Smooth muscle cell (in vitro differentiated cells): ENCODE measurements at regions not wholly inside any gene's neighbourhood (a gene's known extent, or its start where the extent isn't known, plus 50 kb on each side); places are given as distances from the start of the nearest gene placed in this dataset.

Experiments
- DNase-seq: peaks from one replicate; lab custom pipeline; 2025; ENCODE audit not compliant: unreplicated experiment; lab: John Stamatoyannopoulos, UW
- H2AFZ ChIP-seq: fragments of 200-600 bp; sonication (generic); 2 replicates; pipeline ENCODE4 v1.6.0; 2016; ENCODE audit warnings: antibody characterized with exemption, low read depth, mild to moderate bottlenecking
- H3F3A ChIP-seq: fragments of 200-600 bp; sonication (generic); 2 replicates; pipeline ENCODE4 v1.6.0; 2017; ENCODE audit warnings: antibody characterized with exemption, low read depth
- H3K27ac ChIP-seq: fragments of 200-600 bp; sonication (generic); 2 replicates; pipeline ENCODE4 v1.5.1; 2016; ENCODE audit warnings: low read depth, mild to moderate bottlenecking
- H3K27me3 ChIP-seq: fragments of 200-600 bp; sonication (generic); 2 replicates; pipeline ENCODE4 v1.6.1; 2016; ENCODE audit warnings: low read depth, mild to moderate bottlenecking
- H3K36me3 ChIP-seq: fragments of 200-600 bp; sonication (generic); 2 replicates; pipeline ENCODE4 v1.5.1; 2016; ENCODE audit warnings: low read depth
- H3K4me1 ChIP-seq: fragments of 200-600 bp; sonication (generic); 2 replicates; pipeline ENCODE4 v1.5.1; 2016; ENCODE audit warnings: low read depth
- H3K4me2 ChIP-seq: fragments of 200-600 bp; sonication (generic); 2 replicates; pipeline ENCODE4 v1.6.0; 2016; ENCODE audit warnings: mild to moderate bottlenecking
- H3K4me3 ChIP-seq: fragments of 200-600 bp; sonication (generic); 2 replicates; pipeline ENCODE4 v1.5.1; 2016; ENCODE audit warnings: mild to moderate bottlenecking
- H3K79me2 ChIP-seq: fragments of 200-600 bp; sonication (generic); 2 replicates; pipeline ENCODE4 v1.6.0; 2016; ENCODE audit warnings: low read depth, mild to moderate bottlenecking
- H3K9ac ChIP-seq: fragments of 200-600 bp; sonication (generic); 2 replicates; pipeline ENCODE4 v1.6.0; 2016; ENCODE audit warnings: low read depth
- H3K9me3 ChIP-seq: fragments of 200-600 bp; sonication (generic); replicated peaks from 2 replicates; pipeline ENCODE4 v1.5.1; 2016; ENCODE audit warnings: low read depth
- H4K20me1 ChIP-seq: fragments of 200-600 bp; sonication (generic); 2 replicates; pipeline ENCODE4 v1.6.0; 2016; ENCODE audit warnings: low read depth
- WGBS: methylation state at CpG from one replicate; pipeline ENCODE4 v1.1.7; 2016; ENCODE audit warnings: low lambda C conversion rate; 5-methylcytosine and 5-hydroxymethylcytosine counted together
- TF ChIP-seq, protein P1 (sequence below): fragments of 200-600 bp; sonication (generic); IDR thresholded peaks from 2 replicates; pipeline ENCODE4 v1.5.1; 2017; ENCODE audit warnings: borderline replicate concordance, mild to moderate bottlenecking, antibody characterized with exemption; ENCODE audit not compliant: insufficient read depth, poor library complexity, severe bottlenecking

- Histone ChIP-seq H3K79me2 (no peaks in the 10 kb centered on the region), H3K36me3 (no peaks in the 10 kb centered on the region), H2AFZ (no peak overlapping the region), H3K9ac (no peak overlapping the region), H3K4me2 (no peak overlapping the region), H3K4me1 (no peaks in the 10 kb centered on the region), H3K27ac (no peak overlapping the region), H3K27me3 (no peaks in the 10 kb centered on the region), H4K20me1 (no peaks in the 10 kb centered on the region), H3F3A (no peaks in the 10 kb centered on the region), H3K9me3 (no peaks in the 10 kb centered on the region), H3K4me3 (no peak overlapping the region)
- WGBS = 37% methylated on average over 2 of the region's 2 CpGs
- no peak for DNase-seq
- TF ChIP-seq, protein P1, sequence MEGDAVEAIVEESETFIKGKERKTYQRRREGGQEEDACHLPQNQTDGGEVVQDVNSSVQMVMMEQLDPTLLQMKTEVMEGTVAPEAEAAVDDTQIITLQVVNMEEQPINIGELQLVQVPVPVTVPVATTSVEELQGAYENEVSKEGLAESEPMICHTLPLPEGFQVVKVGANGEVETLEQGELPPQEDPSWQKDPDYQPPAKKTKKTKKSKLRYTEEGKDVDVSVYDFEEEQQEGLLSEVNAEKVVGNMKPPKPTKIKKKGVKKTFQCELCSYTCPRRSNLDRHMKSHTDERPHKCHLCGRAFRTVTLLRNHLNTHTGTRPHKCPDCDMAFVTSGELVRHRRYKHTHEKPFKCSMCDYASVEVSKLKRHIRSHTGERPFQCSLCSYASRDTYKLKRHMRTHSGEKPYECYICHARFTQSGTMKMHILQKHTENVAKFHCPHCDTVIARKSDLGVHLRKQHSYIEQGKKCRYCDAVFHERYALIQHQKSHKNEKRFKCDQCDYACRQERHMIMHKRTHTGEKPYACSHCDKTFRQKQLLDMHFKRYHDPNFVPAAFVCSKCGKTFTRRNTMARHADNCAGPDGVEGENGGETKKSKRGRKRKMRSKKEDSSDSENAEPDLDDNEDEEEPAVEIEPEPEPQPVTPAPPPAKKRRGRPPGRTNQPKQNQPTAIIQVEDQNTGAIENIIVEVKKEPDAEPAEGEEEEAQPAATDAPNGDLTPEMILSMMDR = peak; percentile 7
These were observed 903.6 kb upstream of the TMEM132C start for GRCh38 chr12:127363392-127363791.

DNA sequence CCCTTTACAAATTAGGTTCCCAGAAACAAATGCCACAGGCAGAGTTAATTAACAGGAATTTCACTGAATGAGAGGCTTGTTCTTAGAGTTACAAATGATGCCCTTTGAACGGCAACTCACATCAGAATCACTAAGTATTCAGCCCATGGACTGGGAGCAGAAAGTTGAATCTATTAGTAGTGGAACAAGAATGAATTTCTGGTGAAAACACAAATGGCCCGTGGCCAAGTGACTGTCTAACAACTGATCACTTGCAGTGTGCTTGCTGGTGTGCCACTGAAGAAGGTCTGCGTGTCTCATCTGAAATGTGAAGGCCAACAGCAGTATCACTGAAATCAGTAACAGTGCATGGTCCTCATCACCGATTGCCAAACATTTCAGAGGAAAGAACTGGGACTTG, 893.4 kb upstream of the TMEM132C start:
- Histone ChIP-seq H3K27ac (no peak overlapping the region), H3K4me3 (no peak overlapping the region), H3K4me2 (no peak overlapping the region), H3K79me2 (no peaks in the 10 kb centered on the region), H3K4me1 (no peaks in the 10 kb centered on the region), H3K36me3 (no peaks in the 10 kb centered on the region), H3F3A (no peaks in the 10 kb centered on the region), H4K20me1 (no peaks in the 10 kb centered on the region), H2AFZ (no peak overlapping the region), H3K27me3 (no peaks in the 10 kb centered on the region), H3K9me3 (no peaks in the 10 kb centered on the region), H3K9ac (no peak overlapping the region)
- TF ChIP-seq, protein P1 = no peak
- DNase-seq = no peak
- 91% methylated on average over 4 of the region's 4 CpGs for WGBS

- H3K9me3 ChIP-seq = no peaks in the 10 kb centered on the region
- no peak for DNase-seq
- H3K9ac ChIP-seq = no peak overlapping the region
- no peak overlapping the region for H3K4me2 ChIP-seq
- no peaks in the 10 kb centered on the region for H4K20me1 ChIP-seq
- H3K27ac ChIP-seq = no peak overlapping the region
- no peak overlapping the region for H2AFZ ChIP-seq
- no peaks in the 10 kb centered on the region for H3K36me3 ChIP-seq
- no peaks in the 10 kb centered on the region for H3K79me2 ChIP-seq
- H3K4me3 ChIP-seq = no peak overlapping the region
- no peaks in the 10 kb centered on the region for H3K27me3 ChIP-seq
- H3F3A ChIP-seq = no peaks in the 10 kb centered on the region
- TF ChIP-seq, protein P1 = no peak
- H3K4me1 ChIP-seq = no peaks in the 10 kb centered on the region
These were observed 892.5 kb upstream of the TMEM132C start for GRCh38 chr12:127374447-127374846.

DNA sequence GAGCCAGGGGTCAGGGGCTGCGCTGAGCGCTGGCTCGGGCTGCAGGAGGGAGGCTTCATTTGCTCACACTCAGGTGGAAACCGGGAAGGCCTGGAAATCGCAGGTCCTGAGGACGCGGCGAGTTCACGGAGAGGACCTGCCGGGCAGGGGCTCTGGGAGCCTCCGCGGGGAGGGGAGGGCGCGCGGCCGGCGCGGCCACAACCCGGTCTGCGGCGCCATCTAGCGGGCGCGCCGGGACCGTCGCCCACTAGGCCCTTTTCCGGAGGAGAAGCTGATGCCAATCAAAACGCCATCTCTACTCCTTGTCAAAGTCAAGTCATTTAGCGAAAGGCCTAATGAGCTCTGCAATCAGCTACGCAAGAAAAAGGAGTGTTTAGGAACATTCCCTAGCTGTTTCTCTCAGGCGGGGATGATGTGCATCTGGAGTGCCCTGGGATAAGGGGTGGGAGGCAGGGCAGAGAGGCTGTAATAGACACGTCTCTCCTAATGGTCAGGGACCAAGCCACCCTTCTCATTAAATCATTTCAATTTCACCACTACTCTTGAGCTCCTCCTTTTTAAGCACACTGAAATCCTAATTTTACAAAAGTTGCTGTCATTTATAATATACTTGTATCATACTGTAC, 885.8 kb upstream of the TMEM132C start:
- TF ChIP-seq, protein P1 = peak; percentile 97
- Histone ChIP-seq H3K4me2 (peak overlapping the region; percentile 82), H2AFZ (no peak overlapping the region), H3K4me3 (peak overlapping the region; percentile 20), H3K4me1 (no peaks in the 10 kb centered on the region), H3K9me3 (no peaks in the 10 kb centered on the region), H3K9ac (no peak overlapping the region), H4K20me1 (no peaks in the 10 kb centered on the region), H3K79me2 (no peaks in the 10 kb centered on the region), H3K27ac (no peak overlapping the region), H3F3A (no peaks in the 10 kb centered on the region), H3K27me3 (no peaks in the 10 kb centered on the region), H3K36me3 (no peaks in the 10 kb centered on the region)
- DNase-seq = no peak
- 7% methylated on average over 23 of the region's 33 CpGs for WGBS
